Muscle of back (tissue), 3 donors: ENCODE measurements at regions not wholly inside any gene's neighbourhood (a gene's known extent, or its start where the extent isn't known, plus 50 kb on each side); places are given as distances from the start of the nearest gene placed in this dataset.
"Not testable (repeated sequence)": the region's sequence is repeated elsewhere in the genome, so short reads cannot be mapped to it uniquely, and the experiment has no call there.

Experiments
- DNase-seq, 3 donors: peaks; one replicate each; pipeline versions ENCODE4 v3.0.0 to v3.0.0-alpha.2; 2013

GRCh38 chr12:131249246-131250027, 295.7 kb downstream of the ADGRD1 start:
- peak in 1 of 3 donors; percentile 30 for DNase-seq

GRCh38 chr12:131250028-131250950, 296.6 kb downstream of the ADGRD1 start:
- DNase-seq: no peak

- no peak for DNase-seq
Observed at GRCh38 chr12:131250951-131251315, 297.2 kb downstream of the ADGRD1 start.

- no peak for DNase-seq
Observed at GRCh38 chr12:131251336-131252101, 297.8 kb downstream of the ADGRD1 start.

- no peak for DNase-seq
Observed at GRCh38 chr12:131253376-131254026, 299.8 kb downstream of the ADGRD1 start.

- DNase-seq: no peak
Observed at GRCh38 chr12:131254374-131254773, 300.7 kb downstream of the ADGRD1 start.

- DNase-seq: no peak
Observed at GRCh38 chr12:131258398-131258797, 304.7 kb downstream of the ADGRD1 start.

GRCh38 chr12:131260251-131260905, 306.7 kb downstream of the ADGRD1 start:
- no peak for DNase-seq

- DNase-seq: peak; percentile 12 to 54 (median 13)
Observed at GRCh38 chr12:131260954-131261353, 307.2 kb downstream of the ADGRD1 start.

- DNase-seq: no peak
Observed at GRCh38 chr12:131261906-131262305, 308.2 kb downstream of the ADGRD1 start.

- DNase-seq: no peak
Observed at GRCh38 chr12:131263626-131264025, 309.9 kb downstream of the ADGRD1 start.

GRCh38 chr12:131264635-131265034, 310.9 kb downstream of the ADGRD1 start:
- no peak for DNase-seq

- DNase-seq: no peak
Observed at GRCh38 chr12:131266591-131267467, 313.1 kb downstream of the ADGRD1 start.

- DNase-seq: no peak
Observed at GRCh38 chr12:131267576-131267975, 313.9 kb downstream of the ADGRD1 start.

- peak in 1 of 3 donors; percentile 11 for DNase-seq
Observed at GRCh38 chr12:131268123-131268522, 314.4 kb downstream of the ADGRD1 start.

GRCh38 chr12:131268571-131268970, 314.9 kb downstream of the ADGRD1 start:
- DNase-seq: not testable (repeated sequence)

GRCh38 chr12:131269551-131269950, 315.8 kb downstream of the ADGRD1 start:
- DNase-seq: no peak

GRCh38 chr12:131269977-131270376, 316.3 kb downstream of the ADGRD1 start:
- DNase-seq: not testable (repeated sequence)

GRCh38 chr12:131271724-131272123, 318.0 kb downstream of the ADGRD1 start:
- no peak for DNase-seq

GRCh38 chr12:131272283-131272814, 318.6 kb downstream of the ADGRD1 start:
- DNase-seq: not testable (repeated sequence)
